Stimulated activated CD8-positive, alpha-beta memory T cell treated with anti-CD3 and anti-CD28 coated beads, Interleukin-4, amount 100 ng/mL, for 48 hours (primary cell): ENCODE measurements at regions not wholly inside any gene's neighbourhood (a gene's known extent, or its start where the extent isn't known, plus 50 kb on each side); places are given as distances from the start of the nearest gene placed in this dataset.
"Not testable (repeated sequence)": the region's sequence is repeated elsewhere in the genome, so short reads cannot be mapped to it uniquely, and the experiment has no call there.

Experiments used
- DNase-seq: peaks from one replicate; pipeline ENCODE4 v3.0.0-alpha.2; 2020

DNA sequence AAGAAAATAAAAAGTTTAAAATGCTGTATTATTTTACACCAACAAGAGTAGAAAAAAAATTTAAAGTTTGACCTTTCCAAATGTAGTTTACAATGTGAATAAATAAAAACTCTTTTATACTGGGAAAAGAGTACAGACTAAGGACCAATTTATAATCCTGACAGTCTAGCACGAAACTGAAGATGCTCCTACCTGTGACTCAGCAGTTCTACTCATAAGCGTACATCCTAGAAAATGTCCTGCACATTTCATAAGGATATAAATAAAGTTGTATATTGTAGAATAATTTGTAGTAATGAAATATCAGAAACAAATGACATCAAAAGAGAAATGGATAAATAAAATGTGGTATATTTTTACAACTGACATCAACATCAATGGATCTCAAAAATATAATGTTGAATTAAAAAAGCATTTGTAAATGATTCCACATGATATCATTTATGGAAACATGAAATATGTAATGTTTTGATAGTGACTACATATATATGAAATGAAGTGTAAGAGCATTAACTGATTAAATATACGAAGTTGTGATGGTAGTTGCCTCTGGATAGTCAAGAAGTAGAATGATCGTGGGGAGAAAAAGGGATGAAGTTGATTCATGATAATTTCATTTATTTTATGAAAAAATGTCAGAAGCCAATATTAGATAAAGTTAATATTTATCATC, 161.3 kb upstream of the CBLB start:
- no peak for DNase-seq

DNA sequence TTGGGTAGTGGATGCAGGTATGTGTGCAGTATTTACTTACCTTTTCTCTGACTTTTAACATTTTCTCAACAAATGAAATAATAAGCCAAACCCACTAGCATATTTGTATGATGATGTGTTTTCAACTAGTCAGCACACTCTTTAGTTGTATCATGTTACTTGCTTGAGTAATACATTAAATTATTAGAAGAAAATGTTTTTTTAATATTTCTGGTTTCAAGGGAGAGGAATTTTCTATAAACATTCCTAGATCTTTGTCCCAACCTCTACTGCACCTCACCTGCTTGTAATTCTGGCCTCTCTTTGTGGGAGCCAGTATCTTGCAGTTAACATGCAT, 161.8 kb upstream of the CBLB start:
- no peak for DNase-seq

DNA sequence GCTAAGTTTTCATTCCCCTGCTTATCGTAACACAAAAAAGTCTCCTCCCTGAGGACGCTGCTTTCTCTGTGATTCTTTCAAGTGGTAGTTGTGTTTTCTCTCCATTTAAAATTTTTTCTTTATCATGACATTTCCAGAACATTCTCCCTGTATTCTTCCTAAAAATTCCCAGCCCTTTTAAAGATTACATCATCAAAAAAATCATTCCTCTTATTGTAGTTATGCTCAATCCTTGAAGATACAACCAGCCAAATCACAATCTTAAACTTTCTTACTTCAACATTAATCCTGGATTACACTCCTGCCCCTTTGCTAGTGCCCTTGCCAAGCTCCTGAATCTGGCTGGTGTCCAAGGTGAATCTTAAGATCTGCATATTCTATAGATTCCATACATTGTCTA, 163.7 kb upstream of the CBLB start:
- DNase-seq, result no peak

DNA sequence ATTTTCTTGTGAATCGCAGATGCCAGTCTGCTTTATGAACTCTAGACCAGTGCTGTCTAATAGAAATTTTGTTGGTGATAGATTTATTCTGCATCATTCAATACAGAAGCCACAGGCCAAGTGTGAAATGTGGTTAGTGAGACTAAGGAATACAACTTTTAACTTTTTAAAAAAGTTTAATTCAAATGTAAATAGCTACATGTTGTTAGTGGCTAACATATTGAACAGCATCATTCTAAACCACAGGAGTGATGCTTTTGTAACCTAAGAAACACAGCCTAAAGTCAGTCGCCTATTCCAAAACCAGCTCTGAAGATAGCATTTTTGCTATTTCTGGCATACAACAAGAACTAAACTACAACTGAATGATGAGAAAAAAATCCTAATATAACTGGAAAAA, 164.8 kb upstream of the CBLB start:
- no peak for DNase-seq

DNA sequence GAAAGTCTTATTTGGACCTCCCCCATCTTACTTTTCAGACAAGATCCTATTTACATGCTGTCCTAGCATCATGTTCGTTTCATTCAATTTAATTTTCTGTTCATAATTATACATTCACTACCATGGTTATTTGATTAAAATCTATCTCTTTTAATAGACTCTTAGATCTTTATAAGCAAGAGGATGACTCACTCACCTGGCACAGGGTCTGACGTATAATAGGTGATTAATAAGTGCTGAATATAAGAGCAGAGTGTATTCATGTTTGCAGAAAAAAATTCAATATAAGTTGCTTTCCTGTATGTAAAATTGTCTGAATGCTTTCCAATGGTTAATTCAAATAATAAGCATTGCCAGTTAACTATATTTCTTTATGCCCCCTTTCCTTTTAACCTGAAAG, 165.5 kb upstream of the CBLB start:
- no peak for DNase-seq

- DNase-seq, result no peak
These were observed 166.8 kb upstream of the CBLB start for GRCh38 chr3:106035619-106036018.

- no peak for DNase-seq
These were observed 167.9 kb upstream of the CBLB start for GRCh38 chr3:106036696-106037095.

DNA sequence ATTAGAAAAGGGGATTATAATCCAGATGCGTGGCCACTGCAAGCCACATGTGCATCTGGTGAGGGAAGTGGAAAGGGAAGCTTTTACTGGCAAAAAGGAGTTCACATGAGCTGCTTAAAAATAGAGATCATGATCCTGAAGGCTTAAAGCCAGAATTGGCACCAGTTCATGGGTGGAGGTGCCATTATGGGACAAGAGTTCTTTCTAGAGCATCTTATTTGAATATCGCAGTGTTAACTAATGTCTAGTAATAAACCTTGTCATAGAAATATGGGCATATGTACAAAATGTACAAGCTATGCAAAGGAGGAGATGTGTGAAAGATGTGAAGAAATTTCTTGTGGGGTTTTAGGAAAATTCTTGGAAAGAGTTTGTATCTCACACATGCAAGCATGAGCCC, 178.4 kb upstream of the CBLB start:
- no peak for DNase-seq

DNA sequence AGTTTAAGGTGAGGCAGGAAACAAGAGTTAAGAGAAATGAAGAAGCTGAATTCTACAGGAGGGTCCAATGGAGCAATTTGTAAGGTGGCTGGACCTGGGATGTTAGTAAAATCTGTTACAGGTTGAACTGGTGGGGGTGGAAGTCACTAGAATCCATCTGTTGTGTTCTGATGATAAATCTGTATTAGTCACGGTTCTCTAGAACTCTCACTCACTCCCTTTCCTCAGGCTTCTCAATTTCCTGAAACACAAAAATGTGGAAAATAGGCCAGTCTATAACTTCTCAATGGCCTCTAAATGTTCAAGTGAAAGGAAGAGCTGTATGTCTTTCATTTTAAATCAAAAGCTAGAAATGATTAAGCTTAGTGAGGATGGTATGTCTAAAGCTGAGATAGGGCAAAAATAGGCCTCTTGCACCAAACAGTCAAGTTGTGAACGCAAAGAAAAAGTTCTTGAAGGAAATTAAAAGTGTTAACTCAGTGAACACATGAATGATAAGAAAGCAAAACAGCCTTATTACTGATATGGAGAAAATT, 180.2 kb upstream of the CBLB start:
- no peak for DNase-seq

GRCh38 chr3:106049821-106050220, 181.0 kb upstream of the CBLB start:
- no peak for DNase-seq

DNA sequence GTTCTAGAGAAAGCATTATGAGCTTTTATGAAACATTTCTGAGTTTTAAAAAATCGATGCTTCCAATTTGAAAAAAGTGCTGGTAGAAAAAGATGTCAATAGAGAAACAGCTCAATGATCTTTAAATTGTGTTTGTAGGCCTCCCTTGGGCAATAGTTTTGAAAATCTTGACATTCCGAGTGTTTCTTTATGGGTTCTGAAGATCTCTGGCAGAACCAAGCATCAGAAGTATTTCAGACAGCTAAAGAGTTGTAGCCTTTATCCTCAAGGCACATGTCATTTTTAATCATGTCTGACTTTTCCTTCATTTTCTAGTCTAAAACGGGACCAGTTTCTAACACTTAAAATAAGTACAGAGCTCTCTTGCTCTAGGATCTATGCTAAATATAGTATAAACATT, 188.1 kb upstream of the CBLB start:
- DNase-seq, result no peak

GRCh38 chr3:106058475-106058874, 189.7 kb upstream of the CBLB start:
- DNase-seq, result no peak

- DNase-seq, result no peak
These were observed 191.2 kb upstream of the CBLB start for GRCh38 chr3:106059953-106060517.

DNA sequence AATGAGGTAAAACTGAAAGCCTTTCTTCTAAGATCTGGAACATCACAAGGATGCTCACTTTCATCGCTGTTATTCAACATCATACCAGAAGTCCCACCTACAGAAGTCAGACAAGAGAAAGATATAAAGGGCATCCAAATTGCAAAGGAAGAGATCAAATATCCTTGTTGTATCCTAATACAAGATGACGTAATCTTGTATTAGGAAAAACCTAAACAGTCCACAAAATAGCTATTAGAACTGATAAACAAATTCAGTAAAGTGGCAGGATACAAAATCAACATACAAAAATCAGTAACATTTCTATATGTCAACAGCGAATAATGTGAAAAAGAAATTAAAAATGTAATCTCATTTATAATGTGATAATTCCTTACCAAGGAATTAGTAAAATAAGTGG, 195.1 kb upstream of the CBLB start:
- no peak for DNase-seq

DNA sequence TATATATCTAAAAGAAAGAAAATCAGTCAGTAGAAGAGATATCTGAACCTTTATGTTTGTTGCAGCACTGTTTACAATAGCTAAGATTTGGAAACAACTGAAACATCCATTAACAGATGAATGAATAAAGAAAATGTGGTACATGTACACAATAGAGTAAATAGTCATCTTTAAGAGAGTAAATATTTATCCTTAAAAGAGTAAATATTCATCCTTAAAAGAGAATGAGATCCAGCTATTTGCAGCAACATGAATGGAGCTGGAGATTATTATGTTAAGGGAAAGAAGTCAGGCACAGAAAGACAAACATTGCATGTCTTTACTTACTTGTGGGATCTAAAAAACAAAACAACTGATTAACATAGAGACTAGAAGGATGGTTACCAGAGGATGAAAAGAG, 197.0 kb upstream of the CBLB start:
- DNase-seq, result no peak

GRCh38 chr3:106067711-106068110, 198.9 kb upstream of the CBLB start:
- DNase-seq, result no peak

- no peak for DNase-seq
These were observed 199.6 kb upstream of the CBLB start for GRCh38 chr3:106068381-106068780.

- DNase-seq, result no peak
These were observed 200.0 kb upstream of the CBLB start for GRCh38 chr3:106068795-106069194.

DNA sequence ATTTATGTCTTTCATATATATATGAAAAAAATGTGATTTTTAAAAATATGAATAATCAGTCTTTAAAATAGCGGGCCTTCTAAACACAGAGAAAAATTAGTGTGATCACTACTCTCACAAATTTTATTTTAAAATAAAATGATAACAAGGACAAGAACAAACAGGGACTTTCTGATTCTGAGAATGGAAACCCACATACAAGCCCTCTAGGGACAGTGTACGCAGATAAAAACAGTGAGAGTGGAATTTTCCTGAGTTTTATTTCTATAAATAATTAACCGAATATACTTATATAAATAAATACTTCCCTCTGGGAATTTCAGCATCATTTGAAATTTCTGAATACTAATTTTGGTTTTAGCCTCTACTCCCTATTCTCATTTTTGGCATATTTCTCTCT, 201.4 kb upstream of the CBLB start:
- DNase-seq, result no peak

- DNase-seq, result no peak
These were observed 202.5 kb upstream of the CBLB start for GRCh38 chr3:106071306-106071705.

DNA sequence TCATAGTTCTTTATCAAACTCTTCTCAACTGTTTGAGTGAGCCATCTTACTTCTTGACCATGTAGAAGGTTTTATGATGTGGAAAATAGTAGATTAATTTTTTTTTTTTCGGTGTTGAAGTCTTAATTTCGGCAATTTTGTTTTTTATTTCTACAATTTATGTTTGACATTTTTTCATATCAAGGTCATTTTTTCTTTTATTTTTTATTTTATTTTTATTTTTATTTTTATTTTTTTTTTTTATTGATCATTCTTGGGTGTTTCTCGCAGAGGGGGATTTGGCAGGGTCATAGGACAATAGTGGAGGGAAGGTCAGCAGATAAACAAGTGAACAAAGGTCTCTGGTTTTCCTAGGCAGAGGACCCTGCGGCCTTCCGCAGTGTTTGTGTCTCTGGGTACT, 203.8 kb upstream of the CBLB start:
- DNase-seq, result not testable (repeated sequence)

- not testable (repeated sequence) for DNase-seq
These were observed 205.0 kb upstream of the CBLB start for GRCh38 chr3:106073806-106074205.

DNA sequence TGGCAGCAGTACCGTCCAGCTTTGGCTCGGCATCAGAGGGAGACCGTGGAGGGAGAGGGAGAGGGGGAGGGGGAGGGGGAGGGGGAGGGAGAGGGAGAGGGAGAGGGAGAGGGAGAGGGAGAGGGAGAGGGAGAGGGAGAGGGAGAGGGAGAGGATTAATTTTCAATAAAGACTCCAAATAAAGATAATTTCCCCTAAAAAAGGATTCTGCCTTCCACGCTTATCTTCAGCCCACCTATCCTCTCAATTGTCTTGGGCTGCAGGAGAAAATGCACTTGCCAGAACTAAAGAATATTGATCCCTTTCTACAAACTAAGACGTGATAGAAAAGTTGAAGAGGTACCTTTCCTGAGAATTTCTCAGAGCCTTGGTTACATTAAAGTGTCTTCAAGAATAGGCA, 206.9 kb upstream of the CBLB start:
- DNase-seq, result not testable (repeated sequence)

GRCh38 chr3:106078635-106079034, 209.8 kb upstream of the CBLB start:
- no peak for DNase-seq

DNA sequence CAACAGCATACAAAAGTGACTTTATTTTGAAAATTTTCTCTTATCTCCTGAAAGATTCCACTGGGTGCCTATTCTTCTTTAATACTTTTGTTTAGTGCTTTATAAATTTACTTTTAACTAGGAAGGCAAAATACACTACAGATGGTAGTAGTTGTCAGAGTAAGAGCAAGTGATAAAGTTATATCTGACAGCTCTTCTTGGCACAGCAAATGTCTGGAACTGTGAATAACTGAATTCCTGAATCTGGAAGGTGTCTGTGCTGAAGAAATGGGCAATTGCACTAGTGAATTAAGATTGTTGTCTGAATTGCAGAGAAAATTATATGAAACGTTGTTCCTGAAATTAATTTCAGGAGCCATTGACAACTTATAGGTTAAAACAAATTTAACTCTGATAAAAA, 213.8 kb upstream of the CBLB start:
- no peak for DNase-seq
